Inferior parietal cortex (tissue), 1 donor: ENCODE measurements at regions not wholly inside any gene's neighbourhood (a gene's known extent, or its start where the extent isn't known, plus 50 kb on each side); places are given as distances from the start of the nearest gene placed in this dataset.
A peak's percentile ranks its signal among the peaks of the same experiment; 100 is the strongest.

ENCODE experiments used
- DNase-seq: peaks from one replicate; pipeline ENCODE4 v3.0.0-alpha.2; 2016; ENCODE audit errors: extremely low spot score

DNA sequence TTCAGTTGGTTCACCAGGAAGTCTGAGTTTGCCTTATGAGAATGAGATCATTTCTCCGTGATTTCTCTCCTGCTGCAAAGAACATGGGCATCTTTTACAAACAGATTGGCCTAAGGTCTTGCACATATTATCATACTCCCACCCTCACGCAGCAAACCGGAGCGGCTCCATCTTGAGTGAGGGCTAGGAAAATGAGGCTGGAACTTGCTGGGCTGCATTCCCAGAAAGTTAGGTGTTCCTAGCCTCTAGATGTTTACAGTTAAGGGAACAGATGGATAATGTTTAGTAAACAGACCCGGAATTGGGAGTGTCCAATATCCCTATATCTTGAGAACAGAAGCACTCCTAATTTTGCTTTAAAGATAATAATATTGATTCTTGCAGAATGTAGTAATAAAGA lies 247.9 kb upstream of the VCX3A start:
- DNase-seq: no peak

DNA sequence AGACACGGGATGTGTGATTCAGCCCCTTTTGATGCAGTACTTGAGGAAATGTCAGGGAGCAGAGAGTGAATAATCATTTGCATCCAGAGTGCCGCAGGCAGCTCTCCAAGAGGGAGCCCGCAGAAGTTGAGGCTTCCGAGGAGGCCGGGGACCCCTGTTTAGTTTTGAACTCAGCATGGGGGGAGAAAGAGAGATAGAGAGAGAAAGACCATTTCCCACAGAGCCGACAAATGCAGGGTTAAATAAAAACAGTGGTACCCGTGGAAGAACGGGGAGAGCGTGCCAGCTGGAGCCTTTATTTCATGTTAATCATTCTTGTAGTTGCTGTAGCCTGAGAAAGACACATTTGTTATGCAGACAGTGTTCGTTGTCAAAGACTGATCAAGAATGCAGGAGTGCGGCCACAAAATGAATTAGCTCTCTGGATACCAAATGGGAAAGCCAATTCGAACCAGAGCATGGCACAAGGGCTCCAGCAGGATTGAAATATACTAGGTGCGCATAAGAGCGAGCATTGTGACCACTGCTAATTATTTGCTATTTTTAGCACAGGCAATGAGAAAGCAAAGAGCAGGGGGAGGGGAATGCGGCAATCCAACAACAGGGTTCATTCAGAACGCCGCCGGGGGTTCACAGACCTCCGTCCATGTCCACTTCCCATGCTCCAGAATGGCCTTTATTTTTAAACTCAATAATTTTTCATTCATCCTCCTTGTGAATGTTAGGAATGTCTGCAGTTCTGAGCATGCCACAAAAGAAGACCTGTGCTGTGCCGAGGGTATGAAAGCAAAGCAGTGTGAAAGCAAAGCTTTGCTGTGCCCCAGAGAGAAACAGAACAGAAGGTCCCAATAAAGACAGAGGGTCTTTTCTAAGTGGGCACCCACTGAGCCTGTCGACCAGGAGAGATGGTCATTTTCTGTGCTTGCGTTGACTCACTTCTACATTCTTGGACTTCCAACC lies 243.9 kb upstream of the VCX3A start:
- peak; percentile 40 for DNase-seq

DNA sequence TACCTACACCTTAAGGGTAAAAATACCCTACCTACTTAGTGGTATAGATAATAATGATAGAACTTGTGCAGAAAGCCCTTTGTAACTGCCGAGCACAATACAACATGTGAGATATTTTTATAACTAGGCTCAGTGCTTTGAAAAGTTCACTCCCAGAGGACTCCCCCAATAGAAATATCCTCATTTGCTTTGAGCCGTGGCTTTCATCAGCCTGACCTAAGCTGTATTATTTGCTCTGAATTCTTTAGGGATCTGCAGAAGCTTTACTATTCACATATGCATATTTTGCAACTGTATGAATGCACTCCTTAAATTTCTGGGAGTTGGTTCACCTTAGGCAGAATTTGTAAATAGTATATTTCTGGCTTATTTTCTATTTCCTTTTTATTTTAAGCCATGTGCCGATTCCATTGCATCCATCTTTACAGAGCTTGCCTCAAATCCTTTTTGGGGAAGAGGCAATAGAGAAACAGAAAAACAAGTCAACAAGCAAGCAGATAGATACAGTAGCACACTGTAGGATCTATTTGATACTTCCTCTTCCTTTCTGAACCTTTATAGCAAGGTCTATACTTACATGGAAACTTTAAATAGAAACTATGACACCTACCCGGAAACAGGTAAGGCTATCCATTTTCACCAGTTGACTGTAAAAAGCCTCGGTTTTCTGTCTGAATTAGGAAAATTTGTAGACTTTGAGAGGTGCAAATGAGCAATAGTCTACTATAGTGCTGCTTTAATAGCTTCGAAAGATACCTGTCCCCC lies 242.5 kb upstream of the VCX3A start:
- no peak for DNase-seq

DNA sequence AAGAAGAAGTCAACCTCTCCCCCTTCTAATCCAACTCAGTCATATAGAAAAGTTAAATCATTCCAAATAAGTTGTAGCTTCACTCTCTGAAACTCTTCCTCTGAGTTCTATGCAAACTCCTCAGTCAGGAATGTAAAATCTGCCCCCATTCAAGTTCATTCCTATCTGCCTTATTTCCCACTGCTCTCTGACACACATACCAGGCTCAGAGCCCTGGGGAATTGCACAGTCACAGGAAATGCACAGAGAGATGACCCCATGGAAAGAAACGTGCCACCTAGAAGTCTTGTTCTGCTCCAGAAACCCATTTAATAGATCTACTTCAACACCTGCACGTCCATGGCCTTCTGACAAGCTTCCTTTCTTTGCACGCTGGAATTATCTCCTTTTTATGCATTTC lies 236.0 kb upstream of the VCX3A start:
- no peak for DNase-seq

DNA sequence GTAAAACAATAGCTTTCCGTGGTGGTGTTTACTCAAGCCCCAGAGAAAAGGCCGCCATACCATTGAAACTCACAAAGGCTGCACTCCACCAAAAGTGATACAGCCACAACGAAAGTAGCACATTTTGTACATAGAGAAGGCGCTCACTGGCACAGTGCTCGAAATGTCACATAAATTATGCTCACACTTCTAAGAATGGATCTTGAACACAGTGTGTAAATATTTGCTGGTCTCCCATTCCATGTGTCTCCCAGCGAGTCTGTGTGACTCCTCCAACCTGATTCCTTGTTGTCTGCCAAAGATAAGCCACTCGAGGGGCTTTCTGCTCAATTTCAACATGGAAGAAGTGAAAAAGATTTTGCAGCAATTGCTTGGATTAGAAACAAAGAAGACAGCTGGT lies 234.0 kb upstream of the VCX3A start:
- no peak for DNase-seq

DNA sequence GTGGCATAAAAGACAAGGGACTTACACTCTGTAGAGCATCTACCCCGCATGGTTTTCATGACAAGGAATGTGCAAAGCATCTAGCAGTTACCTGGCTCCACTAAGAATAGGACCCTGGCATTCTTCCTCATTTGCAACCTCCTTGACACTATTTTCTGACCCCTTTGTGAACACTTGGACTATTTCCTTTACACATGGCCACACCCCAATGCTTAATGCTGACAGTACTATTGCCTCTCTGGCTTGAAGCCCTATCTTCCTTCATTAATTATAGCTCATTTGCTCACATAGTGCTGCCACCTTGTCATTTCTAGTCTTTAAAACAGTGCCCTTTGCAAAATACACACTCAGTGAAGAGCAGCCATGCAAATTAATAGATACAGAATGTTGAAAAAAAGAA lies 226.3 kb upstream of the VCX3A start:
- DNase-seq: no peak

DNA sequence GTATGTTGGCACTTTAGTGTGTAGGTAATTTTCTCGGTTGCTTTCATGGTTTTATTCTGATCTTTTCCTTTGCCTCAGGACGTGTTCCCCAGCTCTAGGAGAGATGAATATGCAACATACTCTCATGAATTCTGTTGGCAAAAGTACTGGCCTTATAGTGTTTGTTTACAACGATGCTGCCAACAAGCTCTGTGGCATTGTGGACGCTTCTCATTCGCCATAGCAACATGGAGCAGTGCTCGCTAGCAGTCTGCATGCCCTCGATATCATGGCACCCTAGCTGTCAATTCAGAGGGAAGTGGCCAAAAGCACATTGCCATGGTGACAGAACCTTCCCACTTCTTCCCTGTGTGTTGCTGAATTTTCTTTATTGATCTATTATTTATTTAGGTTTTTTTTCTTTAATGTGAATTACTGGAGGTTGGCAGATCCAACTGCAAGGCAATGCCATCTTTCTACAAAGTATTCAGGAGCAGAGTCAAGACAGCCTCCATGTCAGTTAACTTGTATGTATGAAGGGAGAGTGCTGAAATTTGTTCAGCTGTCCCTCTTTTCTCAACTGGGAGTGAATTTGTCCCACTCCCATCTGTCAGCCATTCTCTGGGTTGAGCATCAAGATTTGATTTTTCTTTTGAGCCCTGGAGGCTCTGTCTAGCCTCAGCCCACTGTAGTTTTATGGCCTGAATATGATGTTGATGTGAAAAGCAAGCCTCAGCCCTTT lies 224.9 kb upstream of the VCX3A start:
- no peak for DNase-seq

DNA sequence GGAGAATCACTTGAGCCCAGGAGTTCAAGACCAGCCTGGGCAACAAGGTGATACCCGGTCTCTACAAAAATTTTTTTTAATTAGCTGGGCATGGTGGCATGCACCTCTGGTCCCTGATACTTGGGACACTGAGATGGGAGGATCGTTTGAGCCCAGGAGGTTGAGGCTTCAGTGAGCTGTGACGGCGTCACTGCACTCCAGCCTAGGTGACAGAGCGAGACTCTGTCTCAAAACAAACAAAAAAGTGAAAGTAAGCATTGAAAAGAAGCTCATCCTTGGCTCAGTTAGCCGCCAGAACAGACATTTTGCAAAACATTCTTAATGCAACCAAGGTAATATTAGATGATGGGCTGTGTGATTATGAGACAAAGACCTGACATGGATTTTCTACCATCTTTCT lies 223.3 kb upstream of the VCX3A start:
- DNase-seq: no peak

DNA sequence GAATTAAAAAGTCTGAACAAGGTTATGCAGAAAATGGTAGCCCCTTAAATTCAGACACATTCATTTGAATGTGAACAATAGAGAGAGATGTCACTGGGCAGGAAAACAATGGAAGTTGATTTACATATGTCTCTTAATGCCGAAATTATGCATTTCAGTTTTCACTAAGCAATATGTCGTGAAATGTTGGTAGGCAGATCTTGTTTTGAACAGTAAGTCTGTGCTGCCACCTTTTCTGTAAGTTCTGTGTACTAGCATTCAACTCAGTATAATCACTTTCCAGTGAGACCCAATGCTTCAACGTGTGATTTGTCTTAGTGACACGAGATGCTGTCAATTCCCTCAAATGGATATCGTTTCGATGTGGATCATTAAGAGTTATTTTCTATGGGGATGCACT lies 222.7 kb upstream of the VCX3A start:
- DNase-seq: no peak

DNA sequence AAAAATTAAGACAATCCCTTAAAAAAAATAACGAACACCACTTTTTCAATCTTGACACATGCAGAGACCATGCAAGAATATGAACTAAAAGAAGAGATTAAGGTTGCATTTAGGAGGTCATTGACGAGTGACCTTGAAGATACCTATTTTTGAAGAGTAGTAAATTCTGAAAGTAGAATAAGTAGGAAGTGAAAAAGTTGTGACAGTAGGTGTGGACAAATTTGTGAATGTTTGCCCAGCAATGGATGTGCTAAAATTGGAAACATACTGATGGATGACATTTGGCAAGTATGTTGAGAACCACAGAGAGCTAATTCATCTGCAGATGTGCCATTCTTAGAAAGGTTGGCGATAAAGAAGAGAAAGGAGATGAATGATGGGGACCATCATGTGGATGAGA lies 213.7 kb upstream of the VCX3A start:
- DNase-seq: no peak

DNA sequence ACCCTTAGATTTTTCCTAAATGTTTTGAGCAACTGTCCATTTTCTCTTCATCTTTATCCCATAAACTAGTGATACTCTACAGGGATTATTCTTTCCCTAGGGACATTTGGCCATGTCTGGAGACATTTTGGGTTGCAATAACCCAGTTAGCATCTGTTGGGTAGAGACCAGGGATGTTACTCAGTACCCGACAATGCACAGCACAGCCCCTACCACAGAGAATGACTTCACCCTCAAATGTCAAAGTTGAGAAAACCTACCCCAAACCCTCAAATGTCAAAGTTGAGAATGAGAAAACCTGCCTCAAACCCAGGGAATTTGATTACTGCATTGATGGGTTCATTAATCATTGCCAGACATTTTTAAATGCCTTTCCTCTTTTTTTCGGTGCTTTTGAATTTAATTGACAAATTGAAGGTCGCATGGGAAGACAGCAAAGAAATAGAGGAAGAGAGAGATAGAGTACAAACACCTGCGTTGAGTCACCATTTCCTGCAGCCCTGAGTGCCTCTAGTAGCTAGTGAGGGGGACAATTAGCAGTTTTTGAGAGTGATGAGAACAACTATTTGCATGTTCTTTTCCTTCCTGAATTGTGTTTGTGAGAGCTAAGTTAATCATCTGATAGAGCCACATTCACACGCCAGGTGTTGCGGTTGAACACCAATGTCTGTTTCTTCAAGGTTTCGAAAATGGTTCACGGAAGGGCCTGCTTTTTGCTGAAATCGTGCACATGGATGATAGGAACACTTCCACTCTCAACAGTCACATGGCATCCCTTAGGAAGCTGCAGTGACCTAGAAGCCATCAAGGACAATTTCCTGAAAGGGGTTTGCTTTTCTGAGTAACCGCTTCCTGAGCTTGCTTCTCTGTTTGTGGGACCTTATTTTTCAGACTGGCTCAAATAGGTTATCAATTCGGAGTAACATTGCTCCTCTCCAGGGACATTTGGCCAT lies 203.9 kb upstream of the VCX3A start:
- DNase-seq: no peak

DNA sequence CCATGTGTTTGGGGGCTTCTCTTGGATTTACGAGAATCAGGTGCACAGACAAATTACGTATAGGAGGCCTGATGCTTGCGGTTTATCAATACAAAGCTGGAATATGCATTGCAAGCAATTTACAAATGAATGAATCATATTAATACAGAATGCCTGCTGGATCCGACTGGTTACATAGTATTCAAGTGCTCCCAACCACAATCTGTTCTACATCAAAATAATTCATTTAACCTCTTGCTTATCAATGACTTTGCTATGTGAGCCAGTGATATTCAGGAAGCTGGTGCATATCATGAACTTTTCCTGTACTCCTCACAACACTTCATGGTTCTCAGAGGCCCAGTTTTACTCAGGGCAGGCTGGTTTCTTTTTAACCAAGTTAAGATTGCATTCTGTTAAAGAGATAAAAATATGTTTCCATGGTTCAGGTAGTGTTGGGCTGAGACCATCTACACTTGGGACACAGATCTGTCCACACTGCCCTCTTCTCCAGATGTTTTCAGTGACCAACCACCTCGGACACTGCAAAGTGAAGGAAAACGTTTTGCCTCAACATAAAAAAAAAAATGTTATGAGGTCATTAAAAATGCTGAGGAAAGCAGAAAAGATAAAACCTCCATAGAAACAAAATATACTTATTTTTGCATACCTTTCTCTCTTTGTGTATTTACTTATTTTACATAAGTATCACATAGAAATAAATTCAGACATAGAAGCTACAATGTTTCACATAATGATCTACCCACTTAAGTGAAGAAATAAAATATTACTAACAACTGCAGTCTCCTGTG lies 200.1 kb upstream of the VCX3A start:
- DNase-seq: no peak

DNA sequence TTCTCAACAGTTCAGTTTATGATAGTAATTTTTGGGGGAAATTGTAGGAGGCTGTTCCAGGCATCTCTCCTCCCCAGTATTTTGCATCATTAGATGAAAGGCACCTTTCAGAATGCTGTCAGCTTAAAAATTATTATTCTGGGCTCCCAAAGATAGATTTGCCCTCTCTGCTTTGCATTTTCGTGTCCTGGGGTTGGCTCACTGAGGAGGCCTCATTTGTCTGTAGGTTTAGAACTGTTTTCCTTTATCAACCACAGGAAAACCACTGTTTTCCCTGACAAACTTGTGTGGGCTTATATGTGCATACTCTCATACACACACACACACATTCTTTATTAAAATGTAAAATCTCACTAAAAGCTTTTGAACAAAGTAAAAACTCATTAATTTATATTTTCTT lies 197.2 kb upstream of the VCX3A start:
- DNase-seq: no peak

DNA sequence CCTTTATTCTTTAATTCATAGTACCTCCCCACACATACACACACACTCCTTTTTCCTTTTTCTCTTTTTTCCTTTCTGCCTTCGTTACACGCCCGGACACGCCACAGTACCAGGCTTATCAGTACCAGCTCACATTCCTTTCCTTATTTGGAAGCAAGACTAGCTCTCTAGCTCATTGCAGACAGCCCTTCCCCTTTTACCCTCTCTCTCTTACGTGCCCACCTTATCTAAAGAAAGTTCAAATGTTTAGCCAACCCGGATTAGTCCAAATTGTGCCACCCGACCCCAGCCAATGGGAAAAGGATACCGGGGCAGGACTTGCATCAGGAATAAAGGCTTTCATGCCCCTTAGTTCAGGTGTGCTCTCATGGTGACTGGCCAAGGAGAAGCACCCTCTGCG lies 194.7 kb upstream of the VCX3A start:
- no peak for DNase-seq

DNA sequence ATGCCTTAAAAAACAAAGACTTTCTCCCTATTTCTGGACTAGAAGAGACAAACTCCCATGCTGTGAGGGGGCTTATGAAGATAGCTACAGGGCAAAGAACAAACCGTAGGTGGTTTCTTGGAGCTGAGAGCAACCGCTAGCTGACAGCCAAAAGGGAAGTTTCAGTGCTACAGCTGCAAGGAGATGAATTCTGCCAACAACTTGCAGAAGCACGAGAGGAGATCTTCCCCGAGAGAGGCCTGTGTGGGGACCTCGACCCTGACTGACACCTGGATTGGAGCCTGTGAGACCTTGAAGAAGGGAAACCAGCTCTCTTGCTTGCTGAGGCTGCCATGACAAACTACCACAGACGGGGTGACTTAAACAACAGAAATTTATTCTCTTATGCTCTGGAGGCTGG lies 183.8 kb upstream of the VCX3A start:
- no peak for DNase-seq

DNA sequence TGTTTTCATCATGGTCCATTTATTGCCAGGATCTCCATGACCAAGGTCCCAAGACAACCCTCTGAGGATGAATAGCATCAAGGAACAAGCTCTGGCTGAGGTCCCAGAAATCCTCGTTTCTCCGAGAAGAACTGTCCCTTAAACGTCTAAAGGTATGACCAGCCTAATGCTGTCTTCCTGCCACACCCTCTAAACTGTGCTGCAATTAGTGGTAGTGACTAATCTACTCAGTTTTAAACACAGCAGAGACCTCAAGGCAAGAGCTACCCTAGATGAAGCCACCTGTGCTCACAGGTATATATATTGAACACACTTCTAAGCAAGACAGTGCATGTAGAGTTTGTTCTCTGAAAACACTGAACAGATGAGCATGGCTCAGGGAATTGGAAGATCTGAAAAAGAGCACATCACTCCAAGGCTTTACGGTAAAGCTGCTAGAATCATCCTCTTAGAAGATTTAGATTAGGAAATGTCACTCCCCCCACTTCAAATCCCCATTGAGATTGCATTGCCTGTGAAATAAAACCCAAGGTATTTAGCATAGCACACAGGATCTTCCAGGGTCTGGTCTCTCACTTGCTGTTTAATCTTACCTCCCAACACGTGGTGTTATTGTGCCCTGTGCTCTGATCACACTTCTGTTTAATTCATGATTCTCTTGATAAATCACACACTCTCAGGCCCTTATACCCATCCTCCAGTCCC lies 173.9 kb upstream of the VCX3A start:
- DNase-seq: no peak

DNA sequence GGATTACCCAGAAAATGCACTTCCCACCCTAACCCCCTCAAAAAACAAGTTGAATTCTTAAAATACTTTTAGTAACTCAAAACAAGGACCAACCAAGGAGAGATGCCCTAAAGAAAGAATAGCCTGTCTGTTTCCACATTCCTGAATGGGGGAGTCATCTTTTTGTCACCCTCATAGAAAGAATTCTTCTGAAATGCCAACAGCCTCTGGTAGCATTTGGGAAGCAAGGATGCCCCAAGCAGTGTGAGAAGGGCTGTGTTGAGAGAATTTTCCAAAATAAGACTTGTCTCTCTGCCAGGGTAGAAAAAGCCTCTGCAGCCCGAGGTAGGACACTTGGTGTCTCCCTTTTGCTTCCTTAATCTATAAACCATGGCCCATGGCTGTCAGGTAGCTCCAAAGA lies 173.1 kb upstream of the VCX3A start:
- DNase-seq: no peak

DNA sequence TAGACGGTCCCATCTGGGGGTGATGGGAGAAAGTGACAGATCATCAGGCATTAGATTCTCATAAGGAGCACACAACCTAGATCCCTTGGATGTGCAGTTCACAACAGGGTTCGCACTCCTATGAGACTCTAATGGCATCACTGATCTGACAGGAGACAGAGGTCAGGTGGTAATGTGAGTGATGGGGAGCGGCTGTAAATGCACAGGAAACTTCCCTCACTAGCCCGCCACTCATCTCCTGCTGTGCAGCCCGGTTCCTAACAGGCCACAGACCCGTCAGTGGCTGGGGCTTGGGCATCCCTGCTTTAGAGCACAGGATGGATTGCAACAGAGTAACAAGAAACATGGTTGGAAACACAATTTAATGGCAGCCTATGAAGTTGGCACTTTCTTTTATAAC lies 172.6 kb upstream of the VCX3A start:
- no peak for DNase-seq

DNA sequence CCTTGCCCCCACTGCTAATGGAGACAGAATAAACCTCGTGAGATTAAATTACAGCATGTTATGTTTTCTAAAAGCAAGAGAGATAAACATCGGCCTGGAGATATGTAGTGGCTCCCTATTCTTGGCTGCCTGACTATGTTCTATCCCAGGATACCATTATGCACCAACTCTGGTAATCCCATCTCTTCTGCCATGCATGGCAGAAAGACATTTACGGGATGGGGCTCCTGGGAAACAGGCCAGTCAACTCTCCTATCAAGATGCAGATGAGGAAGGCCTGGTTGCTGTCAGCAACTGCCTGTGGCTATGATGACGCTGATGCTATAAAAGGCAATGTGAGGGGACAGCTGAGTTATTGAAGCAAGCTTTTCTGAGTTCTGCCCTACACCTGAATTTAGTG lies 166.2 kb upstream of the VCX3A start:
- no peak for DNase-seq

DNA sequence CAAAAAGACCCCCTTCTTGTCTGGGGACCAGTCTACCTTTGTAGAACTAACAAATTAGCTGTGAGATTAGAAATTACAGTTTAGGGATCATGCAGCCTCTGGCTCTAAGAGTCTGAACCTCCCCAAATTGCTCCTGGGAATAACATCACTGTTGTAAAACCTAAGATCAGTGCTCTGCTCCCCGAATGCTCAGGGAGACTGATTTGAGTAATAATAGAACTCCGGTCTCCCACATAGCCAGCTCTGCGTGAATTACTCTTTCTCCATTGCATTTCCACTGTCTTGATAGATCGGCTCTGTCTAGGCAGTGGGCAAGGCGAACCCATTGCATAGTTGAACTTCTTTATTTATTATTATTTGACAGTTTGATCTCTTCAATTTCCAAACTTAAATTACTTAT lies 160.8 kb upstream of the VCX3A start:
- DNase-seq: no peak
